HepG2 (cell line): ENCODE measurements at regions not wholly inside any gene's neighbourhood (a gene's known extent, or its start where the extent isn't known, plus 50 kb on each side); places are given as distances from the start of the nearest gene placed in this dataset.

ENCODE experiments used
- ATAC-seq: fragments of 200-7000 bp; cut with Tn5 transposase; 3 replicates; pipeline ENCODE4 v1.9.1; 2020; ENCODE audit warnings: mild to moderate bottlenecking, moderate library complexity
- BruUV-seq: library from RNA; stranded (reverse); fragments of 400-500 nt; replicated peaks from 2 replicates; lab custom pipeline; 2021; lab: Mats Ljungman, UMichigan
- CTCF ChIA-PET: fragments of 300-600 bp; formaldehyde crosslinking; extraction: SDS; loops from one replicate; lab custom pipeline; 2021; ENCODE audit warnings: low total read pairs, inconsistent platforms, low intra/inter-chr PET ratio; lab: Yijun Ruan, JAX
- POLR2A ChIA-PET: fragments of 350-600 bp; sonication (Branson Sonifier 250); formaldehyde crosslinking; loops from one replicate; lab custom pipeline; 2020; ENCODE audit warnings: antibody characterized with exemption, inconsistent platforms; lab: Yijun Ruan, JAX
- DNase-seq: peaks from one replicate; pipeline ENCODE4 v3.0.0-alpha.2; 2015; ENCODE audit warnings: low spot score
- FAIRE-seq: peaks from 3 replicates; lab custom pipeline; 2011; peaks lifted over from hg19 to GRCh38; lab: Jason Lieb, UNC
- H2AFZ ChIP-seq: one replicate; pipeline ENCODE4 v1.6.1; 2011; ENCODE audit warnings: low read length, inconsistent platforms
- H3K27ac ChIP-seq: fragments of 300-600 bp; 3 replicates; pipeline ENCODE4 v1.8.0; 2011; ENCODE audit warnings: mixed run types, mild to moderate bottlenecking, mixed read lengths, low read length, inconsistent platforms; ENCODE audit not compliant: insufficient read depth; ENCODE audit errors: extremely low read length
- H3K27me3 ChIP-seq, 2 experiments: fragments of 200-600 bp in 1 of 2; 2 replicates in 1 of 2; 3 replicates in 1 of 2; pipeline versions ENCODE4 v1.6.0 to v1.8.0; 2011; ENCODE audit warnings: low read length in 2 of 2, mild to moderate bottlenecking in 2 of 2, moderate library complexity in 2 of 2, inconsistent platforms in 1 of 2; ENCODE audit not compliant: insufficient read depth in 2 of 2, control insufficient read depth in 1 of 2
- H3K36me3 ChIP-seq, 2 experiments: fragments of 200-600 bp in 1 of 2; replicated peaks in 1 of 2; 2 replicates in 1 of 2; 3 replicates in 1 of 2; pipeline versions ENCODE4 v1.5.1 to v1.8.0; 2011; ENCODE audit warnings: low read length in 2 of 2, inconsistent platforms in 1 of 2; ENCODE audit not compliant: insufficient read depth in 2 of 2, control insufficient read depth in 1 of 2
- H3K4me1 ChIP-seq: 2 replicates; pipeline ENCODE4 v1.5.1; 2012; ENCODE audit warnings: low read length, inconsistent platforms; ENCODE audit not compliant: insufficient read depth
- H3K4me2 ChIP-seq: 2 replicates; pipeline ENCODE4 v1.6.0; 2011; ENCODE audit warnings: low read depth, low read length, inconsistent platforms
- H3K4me3 ChIP-seq, 3 experiments: fragments of 200-600 bp in 1 of 3; sonication (generic), shearing (Covaris generic) in 1 of 3; replicated peaks in 1 of 3; 2 replicates each; pipeline ENCODE4 v1.5.1; 2011 to 2016; ENCODE audit warnings: low read length in 3 of 3, inconsistent platforms in 2 of 3, low read depth in 2 of 3, mild to moderate bottlenecking in 2 of 3, control low read depth in 1 of 3, mixed read lengths in 1 of 3; ENCODE audit not compliant: insufficient read depth in 1 of 3
- H3K79me2 ChIP-seq: one replicate; pipeline ENCODE4 v1.6.1; 2011; ENCODE audit warnings: low read length, inconsistent platforms; ENCODE audit not compliant: insufficient read depth
- H3K9ac ChIP-seq: 2 replicates; pipeline ENCODE4 v1.6.0; 2011; ENCODE audit warnings: mild to moderate bottlenecking, low read depth, low read length, inconsistent platforms; ENCODE audit not compliant: insufficient read depth
- H3K9me3 ChIP-seq: 2 replicates; pipeline ENCODE4 v1.5.1; 2012; ENCODE audit warnings: mild to moderate bottlenecking, low read length
- H4K20me1 ChIP-seq: 2 replicates; pipeline ENCODE4 v1.6.0; 2011; ENCODE audit warnings: inconsistent platforms, mild to moderate bottlenecking, low read length, moderate library complexity; ENCODE audit not compliant: insufficient read depth
- BRD4 ChIP-seq: sonication (generic); formaldehyde crosslinking; IDR thresholded peaks from 2 replicates; pipeline ENCODE4 v1.4.0; 2020; ENCODE audit warnings: missing genetic modification reagents
- ETV6 ChIP-seq: sonication (generic); formaldehyde crosslinking; conservative IDR thresholded peaks from 2 replicates; pipeline ENCODE4 v1.4.0; 2020; ENCODE audit warnings: missing genetic modification reagents
- KIAA2018 ChIP-seq: sonication (generic); formaldehyde crosslinking; IDR thresholded peaks from 2 replicates; pipeline ENCODE4 v1.5.0; 2020; ENCODE audit warnings: mild to moderate bottlenecking, missing genetic modification reagents, borderline replicate concordance
- SKI ChIP-seq: fragments of 450-650 bp; IDR thresholded peaks from one replicate; pipeline ENCODE4 v1.6.1; 2018; ENCODE audit warnings: mild to moderate bottlenecking; ENCODE audit not compliant: partially characterized antibody
- SMAD9 ChIP-seq: sonication (generic); formaldehyde crosslinking; IDR thresholded peaks from 2 replicates; pipeline ENCODE4 v1.5.1; 2020; ENCODE audit warnings: mild to moderate bottlenecking, missing genetic modification reagents
- SNAI1 ChIP-seq: sonication (generic); formaldehyde crosslinking; IDR thresholded peaks from 2 replicates; pipeline ENCODE4 v1.5.0; 2020; ENCODE audit warnings: mild to moderate bottlenecking, missing genetic modification reagents, borderline replicate concordance
- TSC22D2 ChIP-seq: sonication (generic); formaldehyde crosslinking; IDR thresholded peaks from 2 replicates; pipeline ENCODE4 v1.5.1; 2020; ENCODE audit warnings: missing genetic modification reagents, mild to moderate bottlenecking, borderline replicate concordance
- ZEB1 ChIP-seq: IDR thresholded peaks from 2 replicates; pipeline ENCODE4 v1.6.1; 2012; ENCODE audit warnings: mild to moderate bottlenecking, low read depth, inconsistent platforms; ENCODE audit not compliant: insufficient replicate concordance
- ZNF614 ChIP-seq: IDR thresholded peaks from 2 replicates; pipeline ENCODE4 v1.6.1; 2018; ENCODE audit warnings: missing biosample characterization, missing genetic modification reagents, inconsistent platforms, borderline replicate concordance
- WGBS: methylation state at CpG from one replicate; pipeline ENCODE4 v1.1.6; 2017; ENCODE audit warnings: low lambda C conversion rate; 5-methylcytosine and 5-hydroxymethylcytosine counted together
- in situ Hi-C: cut with HindIII; loops from 2 replicates; pipeline ENCODE4 v1.10.0; 2017; ENCODE audit warnings: low pct_unique_long_range_greater_than_20kb; ENCODE audit not compliant: extremely low pct_ligation_motif_present
- intact Hi-C: fragments of 100-400 bp; cut with micrococcal nuclease; formaldehyde crosslinking; loops from one replicate; pipeline ENCODE4 v1.10.0; 2022; ENCODE audit not compliant: unreplicated experiment
- TF ChIP-seq, protein P1 (sequence below): sonication (generic); formaldehyde crosslinking; IDR thresholded peaks from 2 replicates; pipeline ENCODE4 v1.4.0; 2020; ENCODE audit warnings: missing genetic modification reagents

- FAIRE-seq (no peak), ATAC-seq (no peak), DNase-seq (no peak)
- H4K20me1 ChIP-seq = no peaks in the 10 kb centered on the region
- in situ Hi-C loops (no loop called here), intact Hi-C loops (no loop called here)
- 5% methylated on average over 1 of the region's 1 CpG for whole genome bisulfite sequencing
- no peak overlapping the region for H3K4me3 ChIP-seq
- no peak overlapping the region for H3K9ac ChIP-seq
- no peak overlapping the region for H3K4me2 ChIP-seq
- ChIA-PET CTCF (no interaction called here), POLR2A (no interaction called here)
- BruUV-seq = no TSS peak
- H3K79me2 ChIP-seq = no peaks in the 10 kb centered on the region
- no peaks in the 10 kb centered on the region for H3K9me3 ChIP-seq
- H3K27ac ChIP-seq = no peak overlapping the region
- no peaks in the 10 kb centered on the region for H3K36me3 ChIP-seq
- H3K4me1 ChIP-seq = no peaks in the 10 kb centered on the region
- TF ChIP-seq ZNF614 (CRISPR knock-in tag) (no peak), ZEB1 (no peak), TSC22D2 (CRISPR knock-in tag) (no peak), SNAI1 (CRISPR knock-in tag) (no peak), SMAD9 (CRISPR knock-in tag) (no peak), BRD4 (CRISPR knock-in tag) (no peak), KIAA2018 (CRISPR knock-in tag) (no peak), SKI (no peak), ETV6 (CRISPR knock-in tag) (no peak)
- TF ChIP-seq, protein P1, sequence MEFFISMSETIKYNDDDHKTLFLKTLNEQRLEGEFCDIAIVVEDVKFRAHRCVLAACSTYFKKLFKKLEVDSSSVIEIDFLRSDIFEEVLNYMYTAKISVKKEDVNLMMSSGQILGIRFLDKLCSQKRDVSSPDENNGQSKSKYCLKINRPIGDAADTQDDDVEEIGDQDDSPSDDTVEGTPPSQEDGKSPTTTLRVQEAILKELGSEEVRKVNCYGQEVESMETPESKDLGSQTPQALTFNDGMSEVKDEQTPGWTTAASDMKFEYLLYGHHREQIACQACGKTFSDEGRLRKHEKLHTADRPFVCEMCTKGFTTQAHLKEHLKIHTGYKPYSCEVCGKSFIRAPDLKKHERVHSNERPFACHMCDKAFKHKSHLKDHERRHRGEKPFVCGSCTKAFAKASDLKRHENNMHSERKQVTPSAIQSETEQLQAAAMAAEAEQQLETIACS (CRISPR knock-in tag) = no peak
- no peaks in the 10 kb centered on the region; a peak in 1 of 5 replicates for H3K27me3 ChIP-seq
- no peak overlapping the region for H2AFZ ChIP-seq
These were observed 133.5 kb upstream of the MAP3K7 start for GRCh38 chr6:90720404-90720803.
